ENCODE measurements at regions not wholly inside any gene's neighbourhood (a gene's known extent, or its start where the extent isn't known, plus 50 kb on each side); places are given as distances from the start of the nearest gene placed in this dataset.

DNA sequence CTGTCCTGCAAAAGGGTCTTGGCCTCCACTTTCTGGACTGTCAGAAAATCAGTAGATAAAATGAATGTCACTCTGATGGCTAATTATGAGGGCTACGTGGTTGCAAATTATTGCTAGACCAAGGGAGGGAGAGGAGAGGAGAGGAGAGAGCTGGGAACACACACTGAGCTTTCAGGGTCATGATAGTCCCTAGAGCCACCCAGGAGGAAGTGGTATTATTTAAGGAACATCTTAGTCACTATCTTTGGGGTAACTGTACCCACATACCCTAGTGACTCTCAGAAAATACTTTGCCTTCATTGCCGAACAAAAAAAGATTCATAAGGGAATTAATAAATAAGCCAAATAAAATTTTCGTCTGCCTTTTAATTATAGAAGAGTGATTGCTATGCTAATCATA, 642.3 kb upstream of the CFAP20DC start:
- peak; percentile 18 to 31 for DNase-seq (ENCODE audit: low read depth in 1 of 2, low spot score in 1 of 2)

DNA sequence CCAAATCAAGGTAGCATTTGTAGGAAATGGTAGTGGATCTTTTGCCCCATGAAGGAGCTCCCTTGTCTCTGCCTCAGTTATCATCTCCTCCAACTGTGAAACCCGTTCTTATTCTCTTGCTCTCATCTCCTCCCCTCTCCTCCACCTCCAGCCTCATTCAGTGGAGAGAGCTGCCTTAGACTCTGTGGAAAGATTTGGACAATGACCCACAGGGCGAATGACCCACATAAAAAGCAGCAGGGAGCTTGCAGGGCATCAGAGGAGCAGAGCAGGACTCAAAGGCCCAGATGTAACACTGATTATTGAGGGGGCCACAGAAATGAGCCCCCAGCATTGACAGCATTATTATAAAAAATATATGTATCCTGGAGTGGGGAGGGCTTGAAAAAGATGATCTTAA, 641.1 kb upstream of the CFAP20DC start:
- Histone ChIP-seq H3K27me3 (ENCODE audit: insufficient read depth, poor library complexity, severe bottlenecking) (no peaks in the 10 kb centered on the region), H3K27ac (replicated peaks) (no peak overlapping the region), H3K4me3 (replicated peaks; ENCODE audit: insufficient read depth, low read length) (no peak overlapping the region)
- TF ChIP-seq SPI1 (IDR thresholded peaks at IDR 0.05; ENCODE audit: borderline replicate concordance, low read depth) (no peak), POLR2AphosphoS5 (IDR thresholded peaks at IDR 0.05; ENCODE audit: low read depth) (no peak), GABPA (IDR thresholded peaks at IDR 0.05; ENCODE audit: low read depth) (no peak)
- TF ChIP-seq, protein P1, sequence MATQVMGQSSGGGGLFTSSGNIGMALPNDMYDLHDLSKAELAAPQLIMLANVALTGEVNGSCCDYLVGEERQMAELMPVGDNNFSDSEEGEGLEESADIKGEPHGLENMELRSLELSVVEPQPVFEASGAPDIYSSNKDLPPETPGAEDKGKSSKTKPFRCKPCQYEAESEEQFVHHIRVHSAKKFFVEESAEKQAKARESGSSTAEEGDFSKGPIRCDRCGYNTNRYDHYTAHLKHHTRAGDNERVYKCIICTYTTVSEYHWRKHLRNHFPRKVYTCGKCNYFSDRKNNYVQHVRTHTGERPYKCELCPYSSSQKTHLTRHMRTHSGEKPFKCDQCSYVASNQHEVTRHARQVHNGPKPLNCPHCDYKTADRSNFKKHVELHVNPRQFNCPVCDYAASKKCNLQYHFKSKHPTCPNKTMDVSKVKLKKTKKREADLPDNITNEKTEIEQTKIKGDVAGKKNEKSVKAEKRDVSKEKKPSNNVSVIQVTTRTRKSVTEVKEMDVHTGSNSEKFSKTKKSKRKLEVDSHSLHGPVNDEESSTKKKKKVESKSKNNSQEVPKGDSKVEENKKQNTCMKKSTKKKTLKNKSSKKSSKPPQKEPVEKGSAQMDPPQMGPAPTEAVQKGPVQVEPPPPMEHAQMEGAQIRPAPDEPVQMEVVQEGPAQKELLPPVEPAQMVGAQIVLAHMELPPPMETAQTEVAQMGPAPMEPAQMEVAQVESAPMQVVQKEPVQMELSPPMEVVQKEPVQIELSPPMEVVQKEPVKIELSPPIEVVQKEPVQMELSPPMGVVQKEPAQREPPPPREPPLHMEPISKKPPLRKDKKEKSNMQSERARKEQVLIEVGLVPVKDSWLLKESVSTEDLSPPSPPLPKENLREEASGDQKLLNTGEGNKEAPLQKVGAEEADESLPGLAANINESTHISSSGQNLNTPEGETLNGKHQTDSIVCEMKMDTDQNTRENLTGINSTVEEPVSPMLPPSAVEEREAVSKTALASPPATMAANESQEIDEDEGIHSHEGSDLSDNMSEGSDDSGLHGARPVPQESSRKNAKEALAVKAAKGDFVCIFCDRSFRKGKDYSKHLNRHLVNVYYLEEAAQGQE (IDR thresholded peaks at IDR 0.05; ENCODE audit: insufficient replicate concordance, low read depth): no peak
- TF ChIP-seq, protein P2, sequence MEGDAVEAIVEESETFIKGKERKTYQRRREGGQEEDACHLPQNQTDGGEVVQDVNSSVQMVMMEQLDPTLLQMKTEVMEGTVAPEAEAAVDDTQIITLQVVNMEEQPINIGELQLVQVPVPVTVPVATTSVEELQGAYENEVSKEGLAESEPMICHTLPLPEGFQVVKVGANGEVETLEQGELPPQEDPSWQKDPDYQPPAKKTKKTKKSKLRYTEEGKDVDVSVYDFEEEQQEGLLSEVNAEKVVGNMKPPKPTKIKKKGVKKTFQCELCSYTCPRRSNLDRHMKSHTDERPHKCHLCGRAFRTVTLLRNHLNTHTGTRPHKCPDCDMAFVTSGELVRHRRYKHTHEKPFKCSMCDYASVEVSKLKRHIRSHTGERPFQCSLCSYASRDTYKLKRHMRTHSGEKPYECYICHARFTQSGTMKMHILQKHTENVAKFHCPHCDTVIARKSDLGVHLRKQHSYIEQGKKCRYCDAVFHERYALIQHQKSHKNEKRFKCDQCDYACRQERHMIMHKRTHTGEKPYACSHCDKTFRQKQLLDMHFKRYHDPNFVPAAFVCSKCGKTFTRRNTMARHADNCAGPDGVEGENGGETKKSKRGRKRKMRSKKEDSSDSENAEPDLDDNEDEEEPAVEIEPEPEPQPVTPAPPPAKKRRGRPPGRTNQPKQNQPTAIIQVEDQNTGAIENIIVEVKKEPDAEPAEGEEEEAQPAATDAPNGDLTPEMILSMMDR (IDR thresholded peaks at IDR 0.05; ENCODE audit: insufficient read depth, low read length): no peak
- DNase-seq (ENCODE audit: low read depth in 1 of 2, low spot score in 1 of 2): no peak

More for the DNA sequence above, 642.3 kb upstream of the CFAP20DC start:
- Histone ChIP-seq H3K4me3 (replicated peaks; ENCODE audit: insufficient read depth, low read length) (no peak overlapping the region), H3K27ac (replicated peaks) (peak overlapping the region; percentile 41), H3K27me3 (ENCODE audit: insufficient read depth, poor library complexity, severe bottlenecking) (no peaks in the 10 kb centered on the region)
- TF ChIP-seq POLR2AphosphoS5 (IDR thresholded peaks at IDR 0.05; ENCODE audit: low read depth) (no peak), SPI1 (IDR thresholded peaks at IDR 0.05; ENCODE audit: borderline replicate concordance, low read depth) (peak; percentile 68)

DNA sequence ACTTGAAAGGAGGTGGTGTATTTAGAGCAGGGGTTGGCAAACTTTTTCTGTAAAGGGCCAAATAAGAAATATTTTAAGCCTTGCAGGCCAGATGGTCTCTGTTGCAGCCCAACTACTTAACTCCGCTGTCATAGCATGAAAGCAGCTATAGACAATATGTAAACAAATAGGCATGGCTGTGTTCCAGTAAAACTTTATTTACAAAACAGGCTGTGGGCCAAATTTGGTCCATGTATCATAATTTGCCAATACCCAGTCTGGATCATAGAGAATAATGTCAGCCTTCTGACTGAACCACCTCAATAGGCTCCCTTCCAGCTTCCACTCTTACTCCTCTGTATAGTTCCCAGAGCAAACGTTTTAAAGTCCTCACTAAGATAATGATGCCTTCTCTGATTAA, 638.8 kb upstream of the CFAP20DC start:
- no peak for TF ChIP-seq SPI1 (IDR thresholded peaks at IDR 0.05; ENCODE audit: borderline replicate concordance, low read depth)
- TF ChIP-seq POLR2AphosphoS5 (IDR thresholded peaks at IDR 0.05; ENCODE audit: low read depth): no peak
- no peak for TF ChIP-seq GABPA (IDR thresholded peaks at IDR 0.05; ENCODE audit: low read depth)
- TF ChIP-seq, protein P1 (IDR thresholded peaks at IDR 0.05; ENCODE audit: insufficient replicate concordance, low read depth): no peak
- TF ChIP-seq, protein P2 (IDR thresholded peaks at IDR 0.05; ENCODE audit: insufficient read depth, low read length): no peak
- DNase-seq (ENCODE audit: low read depth in 1 of 2, low spot score in 1 of 2): no peak
- no peak overlapping the region for H3K4me3 ChIP-seq (replicated peaks; ENCODE audit: insufficient read depth, low read length)
- no peak overlapping the region for H3K27ac ChIP-seq (replicated peaks)
- H3K27me3 ChIP-seq (ENCODE audit: insufficient read depth, poor library complexity, severe bottlenecking): no peaks in the 10 kb centered on the region

DNA sequence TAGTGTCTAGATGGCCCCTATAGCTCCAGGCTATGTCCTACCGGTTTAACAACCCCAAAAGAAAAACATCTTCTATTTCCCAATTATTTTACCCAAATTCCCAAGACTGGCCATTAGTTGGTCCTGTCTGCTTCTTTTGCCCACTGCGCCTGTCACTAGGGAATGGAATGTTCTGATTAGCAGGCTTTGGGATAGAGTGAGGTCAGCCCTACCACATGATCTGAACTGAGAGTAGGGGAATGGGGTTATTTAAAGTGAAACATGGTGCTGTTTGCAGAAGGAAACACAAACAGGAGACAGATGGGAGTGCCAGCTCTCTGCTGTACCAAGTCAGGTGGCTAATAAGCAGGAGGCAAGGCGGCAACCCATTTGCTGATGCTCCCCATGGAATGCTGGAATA, 635.6 kb upstream of the CFAP20DC start:
- TF ChIP-seq, protein P2 (IDR thresholded peaks at IDR 0.05; ENCODE audit: insufficient read depth, low read length): no peak
- TF ChIP-seq GABPA (IDR thresholded peaks at IDR 0.05; ENCODE audit: low read depth) (no peak), POLR2AphosphoS5 (IDR thresholded peaks at IDR 0.05; ENCODE audit: low read depth) (no peak), SPI1 (IDR thresholded peaks at IDR 0.05; ENCODE audit: borderline replicate concordance, low read depth) (no peak)
- TF ChIP-seq, protein P1 (IDR thresholded peaks at IDR 0.05; ENCODE audit: insufficient replicate concordance, low read depth): no peak
- DNase-seq (ENCODE audit: low read depth in 1 of 2, low spot score in 1 of 2): no peak
- H3K27ac ChIP-seq (replicated peaks): no peak overlapping the region

More for the DNA sequence above, 635.6 kb upstream of the CFAP20DC start:
- Histone ChIP-seq H3K4me3 (replicated peaks; ENCODE audit: insufficient read depth, low read length) (no peak overlapping the region), H3K27me3 (ENCODE audit: insufficient read depth, poor library complexity, severe bottlenecking) (no peaks in the 10 kb centered on the region)

All from HL-60 (cell line).